Dedifferentiated amniotic fluid mesenchymal stem cell (primary cell): ENCODE measurements at regions not wholly inside any gene's neighbourhood (a gene's known extent, or its start where the extent isn't known, plus 50 kb on each side); places are given as distances from the start of the nearest gene placed in this dataset.

Experiments
- DNase-seq: peaks from one replicate; pipeline ENCODE4 v3.0.0-alpha.2; 2016; ENCODE audit errors: extremely low spot score

DNA sequence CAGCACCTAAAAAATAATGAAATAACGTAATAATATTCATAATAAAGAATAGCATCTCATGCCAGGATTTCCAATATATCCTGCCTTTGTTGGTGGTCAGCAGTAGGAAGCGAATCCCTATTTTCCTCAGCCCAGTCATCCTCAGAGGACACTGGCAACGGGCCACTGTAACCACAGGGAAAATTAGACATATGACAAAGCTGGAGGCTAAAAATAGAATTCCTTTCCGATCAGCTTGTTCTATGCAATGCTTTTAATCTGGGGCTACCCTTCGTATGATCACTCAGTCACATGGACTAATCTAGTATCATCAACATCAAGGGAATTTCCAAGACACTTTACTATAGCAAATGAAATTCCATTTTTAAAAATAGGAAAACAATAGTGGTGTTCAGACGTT is 246.9 kb upstream of the KCNJ16 start:
- no peak for DNase-seq

DNA sequence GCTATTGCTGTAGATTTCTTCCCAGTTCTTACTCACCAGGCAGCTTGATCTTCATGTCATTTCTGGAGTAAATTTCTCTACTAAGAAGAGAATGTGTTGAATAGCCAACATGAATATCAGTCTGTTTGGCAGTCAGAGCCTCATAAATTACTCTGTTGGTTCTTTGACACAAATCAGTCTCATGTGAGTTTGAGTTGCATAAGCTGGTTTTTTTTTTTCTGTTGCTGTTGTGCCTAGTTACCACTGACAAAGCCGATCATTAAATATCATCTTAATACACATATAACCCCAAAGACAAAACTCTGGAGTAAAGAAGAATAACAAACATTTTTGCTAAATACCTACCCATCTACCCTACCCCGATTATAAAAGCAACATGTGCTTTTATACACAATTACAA is 240.5 kb upstream of the KCNJ16 start:
- no peak for DNase-seq

GRCh38 chr17:69851736-69852135 is 223.3 kb upstream of the KCNJ16 start:
- no peak for DNase-seq

GRCh38 chr17:69853541-69854224 is 221.3 kb upstream of the KCNJ16 start:
- peak; percentile 58 for DNase-seq

- peak; percentile 33 for DNase-seq
Observed at GRCh38 chr17:69854225-69854780, 220.7 kb upstream of the KCNJ16 start.

GRCh38 chr17:69856946-69857345 is 218.1 kb upstream of the KCNJ16 start:
- DNase-seq = no peak

DNA sequence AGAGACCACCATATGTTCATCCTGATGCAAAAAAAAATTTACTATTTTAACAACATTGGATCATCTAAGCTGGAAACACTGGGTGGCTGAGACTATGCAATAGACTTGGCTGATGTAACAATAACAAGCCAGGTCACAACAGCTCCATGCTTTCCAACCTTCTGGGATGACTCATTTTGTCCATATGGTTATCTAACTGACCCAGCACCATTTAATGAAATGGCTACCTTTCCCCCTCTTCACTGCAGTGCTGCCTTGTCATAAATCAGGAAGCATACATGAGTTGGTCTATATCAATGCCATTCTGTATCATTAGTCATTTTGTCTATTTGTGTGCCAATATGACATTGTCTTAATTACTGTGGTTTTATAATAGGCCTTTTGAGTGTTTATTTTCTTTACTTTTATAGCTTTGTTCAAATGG is 217.6 kb upstream of the KCNJ16 start:
- DNase-seq = no peak

DNA sequence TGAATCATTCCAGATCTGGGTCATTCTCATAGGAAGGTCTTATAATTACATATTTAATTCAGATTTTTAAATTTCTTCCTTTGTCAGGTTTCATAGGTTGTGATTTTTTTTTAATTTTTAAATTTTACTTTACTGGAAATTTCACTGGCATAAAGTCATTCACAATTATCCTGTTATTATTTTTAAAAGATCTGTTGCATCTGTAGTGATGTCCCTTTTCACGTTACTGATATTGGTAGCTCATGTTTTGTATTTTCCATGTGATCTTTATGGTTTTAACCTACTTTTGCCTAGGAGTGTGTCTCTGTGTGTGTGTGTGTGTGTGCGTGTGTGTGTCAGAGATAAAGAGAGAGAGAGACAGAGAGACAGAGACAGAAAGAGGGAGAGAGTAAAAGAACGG is 216.6 kb upstream of the KCNJ16 start:
- no peak for DNase-seq

GRCh38 chr17:69860142-69860680 is 214.8 kb upstream of the KCNJ16 start:
- no peak for DNase-seq

DNA sequence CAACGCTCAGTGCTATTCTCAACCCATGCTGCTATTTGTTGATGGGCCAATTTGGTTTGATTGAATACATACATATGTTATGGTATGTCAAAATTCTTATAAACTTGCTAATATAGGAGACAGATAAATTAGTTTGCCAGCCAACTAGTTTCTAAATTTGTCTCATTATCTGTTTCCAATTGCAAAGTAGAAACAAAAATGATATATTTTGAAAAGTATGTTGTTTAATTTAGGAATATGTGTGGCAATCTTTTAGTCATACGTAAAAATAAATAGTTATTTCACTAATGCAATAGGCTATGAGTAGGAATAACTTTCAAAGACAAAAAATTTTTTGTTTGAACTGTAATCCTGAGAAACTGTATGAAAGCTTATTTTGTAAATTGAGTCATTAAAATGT is 210.6 kb upstream of the KCNJ16 start:
- no peak for DNase-seq

- no peak for DNase-seq
Observed at GRCh38 chr17:69869667-69870066, 205.4 kb upstream of the KCNJ16 start.

GRCh38 chr17:69870091-69870530 is 204.9 kb upstream of the KCNJ16 start:
- no peak for DNase-seq

DNA sequence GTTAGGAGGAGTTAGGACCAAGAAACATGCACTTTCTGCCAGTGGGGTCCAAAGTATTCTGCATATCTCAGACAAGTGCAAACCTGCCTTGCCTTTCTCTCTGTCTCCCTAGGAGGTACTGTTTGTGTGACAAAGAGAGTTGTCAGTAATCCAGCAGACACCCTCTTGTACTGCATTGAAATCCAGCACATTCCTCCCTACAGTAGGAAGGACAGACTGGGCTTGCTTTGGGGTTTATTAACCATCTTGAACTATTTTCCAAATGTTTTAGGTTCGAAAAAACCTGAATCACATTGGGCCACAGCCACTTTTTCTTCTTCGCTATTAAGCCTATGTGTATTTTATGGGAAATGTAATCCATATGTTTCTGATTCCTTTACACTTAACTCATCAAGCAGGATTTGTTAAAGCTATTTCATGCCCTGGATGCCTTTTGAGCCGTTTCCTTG is 204.2 kb upstream of the KCNJ16 start:
- peak; percentile 62 for DNase-seq

GRCh38 chr17:69871318-69871717 is 203.7 kb upstream of the KCNJ16 start:
- DNase-seq = no peak

GRCh38 chr17:69872675-69873262 is 202.3 kb upstream of the KCNJ16 start:
- no peak for DNase-seq

DNA sequence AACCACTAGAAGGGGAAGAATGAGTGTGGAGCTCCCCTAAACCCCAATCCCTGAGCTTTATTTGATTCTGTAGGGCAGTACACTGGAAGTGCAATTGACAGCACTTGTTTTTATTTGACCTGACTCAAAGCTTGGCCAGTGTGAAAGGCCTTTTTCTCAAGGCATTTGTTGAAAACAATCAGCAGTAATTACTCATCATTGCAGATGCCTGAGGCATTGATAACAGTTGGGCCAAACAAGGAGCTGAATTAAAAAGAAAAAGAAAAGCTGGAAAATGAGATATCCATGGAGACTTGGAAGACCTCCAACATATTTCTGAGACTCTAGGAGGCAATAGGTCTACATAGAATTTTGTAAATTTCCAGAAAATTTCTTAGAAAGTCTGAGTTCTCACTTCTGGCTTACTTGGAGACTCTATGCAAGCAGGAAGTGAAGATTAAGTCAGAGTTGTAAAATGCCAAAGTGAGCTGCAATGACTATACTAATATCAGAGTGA is 200.8 kb upstream of the KCNJ16 start:
- DNase-seq = peak; percentile 59

GRCh38 chr17:69876757-69877156 is 198.3 kb upstream of the KCNJ16 start:
- DNase-seq = no peak

DNA sequence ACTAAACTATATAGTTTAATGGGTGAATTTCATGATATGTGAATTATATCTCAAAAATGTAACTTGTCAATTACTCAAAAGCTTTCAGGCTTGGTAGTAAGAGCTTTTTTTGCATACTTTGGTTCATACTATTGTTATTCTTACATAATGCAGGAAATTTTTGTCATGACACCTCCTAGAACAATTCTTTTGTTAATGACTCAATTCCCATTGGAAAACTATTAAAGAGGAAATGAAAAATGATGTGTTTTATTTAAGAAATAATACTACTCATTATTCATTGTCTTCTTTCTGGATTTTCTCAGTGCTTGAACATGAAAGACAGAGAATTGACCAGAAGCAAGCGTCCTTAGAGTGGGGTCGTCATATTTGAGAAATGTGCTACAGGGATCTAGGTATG is 196.4 kb upstream of the KCNJ16 start:
- DNase-seq = no peak

GRCh38 chr17:69879576-69879975 is 195.4 kb upstream of the KCNJ16 start:
- DNase-seq = no peak

DNA sequence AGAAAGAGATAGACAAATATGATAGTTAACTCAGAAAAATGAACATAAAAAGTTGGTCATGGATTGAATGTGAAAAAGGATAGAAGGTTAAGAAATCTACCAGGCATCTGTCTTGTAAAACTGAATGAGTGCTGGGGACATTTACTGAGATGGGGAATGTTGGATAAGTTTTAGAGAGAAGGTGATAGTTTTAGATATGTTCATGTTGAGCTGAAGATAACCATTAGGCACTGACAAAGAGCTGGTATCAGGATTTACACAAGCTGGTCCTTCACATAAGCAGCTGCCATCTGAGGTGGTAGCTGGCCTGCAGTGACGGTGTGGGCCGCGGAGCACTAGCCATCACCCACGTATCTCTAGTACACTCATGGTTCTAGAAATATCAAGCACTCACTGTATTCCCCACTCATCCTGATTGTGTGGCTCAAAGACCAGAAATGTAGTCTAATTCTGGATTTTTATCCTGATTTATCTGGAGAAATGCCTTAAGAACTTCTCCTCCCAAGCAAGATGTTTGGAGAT is 194.4 kb upstream of the KCNJ16 start:
- DNase-seq = no peak

DNA sequence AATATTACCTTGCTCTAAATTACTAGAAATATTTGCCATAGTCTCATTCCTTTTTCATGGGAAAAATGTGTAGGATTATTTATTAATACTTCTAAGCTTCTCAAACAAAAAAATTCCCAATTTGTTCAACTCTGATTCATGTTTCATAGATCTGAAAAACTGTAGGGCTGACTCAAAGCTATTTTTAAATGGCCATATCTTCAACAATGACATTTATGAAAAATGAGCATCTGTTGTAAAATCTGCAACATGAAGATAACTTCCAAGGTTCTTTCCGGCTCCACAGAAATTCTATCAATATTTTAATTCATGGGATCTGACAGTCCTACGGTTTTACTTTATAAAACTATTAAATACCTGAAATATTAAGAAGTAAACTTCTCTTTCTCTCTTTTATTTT is 192.7 kb upstream of the KCNJ16 start:
- DNase-seq = no peak

GRCh38 chr17:69883120-69883519 is 191.9 kb upstream of the KCNJ16 start:
- DNase-seq = no peak

DNA sequence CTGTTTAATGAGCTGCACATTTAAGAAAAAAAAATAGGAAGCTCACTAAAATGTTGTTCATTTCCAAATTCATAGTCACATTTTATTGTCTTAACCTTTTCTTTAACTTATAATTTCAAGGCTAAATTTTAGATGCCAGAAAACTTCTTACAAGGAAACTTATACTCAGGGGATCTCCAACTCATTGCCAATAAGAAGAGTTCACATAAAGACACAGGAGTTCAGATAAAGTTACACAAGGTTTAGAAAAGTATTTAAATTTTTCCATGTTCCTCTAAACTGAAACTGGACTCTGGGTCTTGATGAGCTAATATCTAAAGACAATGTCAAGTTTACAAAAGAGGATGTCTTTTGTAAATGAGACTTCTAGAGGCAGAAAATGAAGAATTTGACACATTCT is 190.7 kb upstream of the KCNJ16 start:
- no peak for DNase-seq
